GM18870 (cell line): ENCODE measurements at regions not wholly inside any gene's neighbourhood (a gene's known extent, or its start where the extent isn't known, plus 50 kb on each side); places are given as distances from the start of the nearest gene placed in this dataset.

ENCODE experiments used
- ATAC-seq: cut with Tn5 transposase; IDR thresholded peaks from one replicate; pipeline ENCODE4 v1.9.1; 2021; ENCODE audit warnings: moderate library complexity; ENCODE audit not compliant: unreplicated experiment

- peak; percentile 86 for ATAC-seq
These were observed 65.0 kb upstream of the TES start for GRCh38 chr7:116145245-116145852.

GRCh38 chr7:116148108-116148507 lies 62.2 kb upstream of the TES start:
- no peak for ATAC-seq

GRCh38 chr7:116148626-116149025 lies 61.7 kb upstream of the TES start:
- ATAC-seq, result no peak

GRCh38 chr7:116150588-116150987 lies 59.8 kb upstream of the TES start:
- peak; percentile 99 for ATAC-seq

GRCh38 chr7:116152276-116152675 lies 58.1 kb upstream of the TES start:
- ATAC-seq, result no peak

- ATAC-seq, result no peak
These were observed 57.3 kb upstream of the TES start for GRCh38 chr7:116153050-116153449.

- no peak for ATAC-seq
These were observed 50.6 kb upstream of the TES start for GRCh38 chr7:116159711-116160110.
